ENCODE measurements at regions not wholly inside any gene's neighbourhood (a gene's known extent, or its start where the extent isn't known, plus 50 kb on each side); places are given as distances from the start of the nearest gene placed in this dataset.
"Not testable (repeated sequence)": the region's sequence is repeated elsewhere in the genome, so short reads cannot be mapped to it uniquely, and the experiment has no call there.

DNA sequence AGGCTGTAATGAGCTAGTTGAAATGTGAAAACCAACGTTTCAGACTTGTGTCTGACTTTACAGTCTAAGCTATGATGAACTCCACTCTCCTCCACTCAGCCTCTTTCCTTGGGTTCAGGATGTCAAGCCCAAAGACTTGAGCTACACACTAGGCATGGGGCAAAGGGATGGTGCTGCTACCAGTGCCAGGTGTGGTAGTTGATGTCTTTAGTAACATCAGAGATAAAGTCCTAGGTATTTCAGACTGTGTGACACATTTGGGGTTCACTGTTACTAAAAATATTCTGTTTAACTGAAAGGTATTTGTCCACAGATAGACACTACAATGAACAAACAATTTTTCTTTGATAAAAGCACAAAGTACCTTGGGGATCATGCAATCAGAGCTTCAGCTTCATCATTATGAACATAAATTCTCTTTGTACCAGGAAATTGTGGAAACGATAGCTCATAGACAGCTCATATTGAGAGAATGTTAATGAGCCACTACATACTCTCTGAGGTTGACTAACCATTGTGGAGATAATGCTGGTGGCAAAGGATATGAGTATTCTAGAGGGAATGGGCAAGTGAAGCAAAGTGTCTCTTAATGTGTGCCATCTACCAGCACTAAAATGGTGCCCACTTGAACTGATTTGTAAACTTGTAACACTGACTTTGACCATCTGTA is 253.7 kb upstream of the THUMPD2 start:
- Mint-ChIP-seq H3K9me3 (ENCODE audit: unreplicated experiment) (no peaks in the 10 kb centered on the region), H3K4me1 (ENCODE audit: low read depth, unreplicated experiment) (no peaks in the 10 kb centered on the region), H3K4me3 (ENCODE audit: unreplicated experiment) (no peak overlapping the region), H3K27me3 (ENCODE audit: unreplicated experiment) (no peaks in the 10 kb centered on the region), H3K36me3 (ENCODE audit: unreplicated experiment) (no peaks in the 10 kb centered on the region), H3K27ac (ENCODE audit: unreplicated experiment) (no peak overlapping the region)
- DNase-seq: no peak
- TF ChIP-seq, protein P1, sequence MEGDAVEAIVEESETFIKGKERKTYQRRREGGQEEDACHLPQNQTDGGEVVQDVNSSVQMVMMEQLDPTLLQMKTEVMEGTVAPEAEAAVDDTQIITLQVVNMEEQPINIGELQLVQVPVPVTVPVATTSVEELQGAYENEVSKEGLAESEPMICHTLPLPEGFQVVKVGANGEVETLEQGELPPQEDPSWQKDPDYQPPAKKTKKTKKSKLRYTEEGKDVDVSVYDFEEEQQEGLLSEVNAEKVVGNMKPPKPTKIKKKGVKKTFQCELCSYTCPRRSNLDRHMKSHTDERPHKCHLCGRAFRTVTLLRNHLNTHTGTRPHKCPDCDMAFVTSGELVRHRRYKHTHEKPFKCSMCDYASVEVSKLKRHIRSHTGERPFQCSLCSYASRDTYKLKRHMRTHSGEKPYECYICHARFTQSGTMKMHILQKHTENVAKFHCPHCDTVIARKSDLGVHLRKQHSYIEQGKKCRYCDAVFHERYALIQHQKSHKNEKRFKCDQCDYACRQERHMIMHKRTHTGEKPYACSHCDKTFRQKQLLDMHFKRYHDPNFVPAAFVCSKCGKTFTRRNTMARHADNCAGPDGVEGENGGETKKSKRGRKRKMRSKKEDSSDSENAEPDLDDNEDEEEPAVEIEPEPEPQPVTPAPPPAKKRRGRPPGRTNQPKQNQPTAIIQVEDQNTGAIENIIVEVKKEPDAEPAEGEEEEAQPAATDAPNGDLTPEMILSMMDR (IDR thresholded peaks at IDR 0.05; ENCODE audit: partially characterized antibody, unreplicated experiment): no peak

DNA sequence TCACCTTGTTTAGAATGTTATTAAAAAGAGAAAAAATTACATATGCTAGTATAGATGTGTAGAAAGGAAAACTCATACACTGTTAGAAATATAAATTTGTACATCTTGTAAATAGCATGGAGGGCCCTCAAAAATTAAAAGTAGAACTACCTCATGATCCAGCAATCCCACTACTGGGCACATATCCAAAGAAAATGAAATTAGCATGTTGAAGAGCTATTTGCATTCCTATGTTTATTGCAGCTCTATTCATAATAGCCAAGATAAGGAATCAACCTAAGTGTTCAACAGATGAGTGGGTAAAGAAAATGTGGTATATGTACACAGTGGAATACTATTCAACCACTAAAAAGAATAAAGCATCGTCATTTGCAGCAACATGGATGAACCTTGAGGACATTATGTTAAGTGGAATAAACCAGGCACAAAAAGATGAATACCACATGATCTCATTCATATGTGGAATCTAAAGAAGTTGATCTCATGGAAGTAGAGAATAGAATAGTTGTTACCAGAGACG is 251.5 kb upstream of the THUMPD2 start:
- H3K27me3 Mint-ChIP-seq (ENCODE audit: unreplicated experiment): no peaks in the 10 kb centered on the region
- TF ChIP-seq, protein P1 (IDR thresholded peaks at IDR 0.05; ENCODE audit: partially characterized antibody, unreplicated experiment): no peak
- H3K9me3 Mint-ChIP-seq (ENCODE audit: unreplicated experiment): no peaks in the 10 kb centered on the region

DNA sequence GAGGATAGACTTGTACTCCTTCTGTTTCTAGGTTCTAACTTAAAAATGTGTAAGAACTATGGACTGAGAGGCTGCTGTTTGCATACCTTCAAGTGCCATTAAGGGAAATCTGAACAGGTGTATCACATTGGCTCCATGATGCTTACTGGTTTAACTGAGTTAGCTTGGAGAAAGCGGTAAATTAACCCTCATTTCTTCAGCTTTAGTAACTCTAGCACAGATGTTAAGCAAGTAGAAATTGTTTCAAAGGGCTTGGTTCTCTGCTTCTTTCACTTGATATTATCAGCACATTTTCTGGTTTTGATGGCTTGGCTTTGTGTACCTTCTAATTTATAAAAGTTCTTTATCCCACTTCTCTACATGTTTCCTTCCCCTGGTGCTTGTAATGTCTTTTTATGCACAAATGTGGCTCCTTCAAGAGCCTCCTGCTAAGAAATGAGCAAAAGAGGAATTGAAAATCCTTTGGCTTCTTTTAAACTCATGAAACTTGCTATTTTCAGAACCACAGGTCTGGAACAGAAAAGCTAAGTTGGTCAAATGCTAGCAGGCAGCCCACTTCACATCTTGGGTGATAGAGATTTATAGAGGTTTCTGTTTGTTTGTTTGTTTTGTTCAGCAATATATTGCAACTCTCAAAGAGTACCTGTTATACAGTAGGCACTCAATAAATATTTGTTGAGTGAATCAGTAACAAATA is 249.9 kb upstream of the THUMPD2 start:
- H3K36me3 Mint-ChIP-seq (ENCODE audit: unreplicated experiment): no peaks in the 10 kb centered on the region
- H3K4me3 Mint-ChIP-seq (ENCODE audit: unreplicated experiment): no peak overlapping the region
- H3K4me1 Mint-ChIP-seq (ENCODE audit: low read depth, unreplicated experiment): no peaks in the 10 kb centered on the region
- DNase-seq: no peak
- TF ChIP-seq, protein P1 (IDR thresholded peaks at IDR 0.05; ENCODE audit: partially characterized antibody, unreplicated experiment): no peak
- no peak overlapping the region for H3K27ac Mint-ChIP-seq (ENCODE audit: unreplicated experiment)
- peaks cover 2% of the 10 kb centered on the region for H3K9me3 Mint-ChIP-seq (ENCODE audit: unreplicated experiment)
- H3K27me3 Mint-ChIP-seq (ENCODE audit: unreplicated experiment): no peaks in the 10 kb centered on the region

More for the DNA sequence above, 251.5 kb upstream of the THUMPD2 start:
- Mint-ChIP-seq H3K36me3 (ENCODE audit: unreplicated experiment) (no peaks in the 10 kb centered on the region), H3K4me3 (ENCODE audit: unreplicated experiment) (no peak overlapping the region), H3K27ac (ENCODE audit: unreplicated experiment) (no peak overlapping the region), H3K4me1 (ENCODE audit: low read depth, unreplicated experiment) (no peaks in the 10 kb centered on the region)
- no peak for DNase-seq

DNA sequence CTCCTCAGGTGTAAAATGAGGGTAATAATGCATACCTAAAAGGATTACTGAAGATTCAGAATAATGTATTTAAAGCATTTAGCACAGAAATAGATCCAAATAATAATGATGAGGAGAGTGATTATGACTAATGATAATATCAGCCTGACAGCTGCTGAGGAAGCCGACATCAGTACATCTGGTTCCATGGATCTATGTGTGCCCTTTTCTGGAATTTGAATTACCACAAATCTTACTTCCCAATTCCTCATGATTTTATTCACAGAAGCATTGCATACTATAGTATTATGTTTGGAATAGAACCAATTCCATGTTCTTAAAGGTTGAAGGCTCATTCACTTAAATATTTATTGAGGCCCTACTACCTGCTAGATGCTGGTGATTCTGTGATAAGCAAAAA is 248.9 kb upstream of the THUMPD2 start:
- Mint-ChIP-seq H3K4me1 (ENCODE audit: low read depth, unreplicated experiment) (no peaks in the 10 kb centered on the region), H3K27ac (ENCODE audit: unreplicated experiment) (no peak overlapping the region), H3K27me3 (ENCODE audit: unreplicated experiment) (no peaks in the 10 kb centered on the region), H3K36me3 (ENCODE audit: unreplicated experiment) (peaks cover 4% of the 10 kb centered on the region), H3K9me3 (ENCODE audit: unreplicated experiment) (peaks cover 3% of the 10 kb centered on the region), H3K4me3 (ENCODE audit: unreplicated experiment) (no peak overlapping the region)
- TF ChIP-seq, protein P1 (IDR thresholded peaks at IDR 0.05; ENCODE audit: partially characterized antibody, unreplicated experiment): no peak
- no peak for DNase-seq

DNA sequence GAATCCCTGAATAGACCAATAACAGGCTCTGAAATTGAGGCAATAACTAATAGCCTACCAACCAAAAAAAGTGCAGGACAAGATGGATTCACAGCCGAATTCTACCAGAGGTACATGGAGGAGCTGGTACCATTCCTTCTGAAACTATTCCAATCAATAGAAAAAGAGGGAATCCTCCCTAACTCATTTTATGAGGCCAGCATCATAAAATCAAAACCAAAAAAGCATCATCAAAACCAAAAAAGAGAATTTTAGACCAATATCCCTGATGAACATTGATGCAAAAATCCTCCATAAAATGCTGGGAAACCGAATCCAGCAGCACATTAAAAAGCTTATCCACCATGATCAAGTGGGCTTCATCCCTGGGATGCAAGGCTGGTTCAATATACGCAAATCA is 246.2 kb upstream of the THUMPD2 start:
- Mint-ChIP-seq H3K36me3 (ENCODE audit: unreplicated experiment) (peaks cover 21% of the 10 kb centered on the region), H3K9me3 (ENCODE audit: unreplicated experiment) (peaks cover 13% of the 10 kb centered on the region)
- DNase-seq; H3K27ac Mint-ChIP-seq (ENCODE audit: unreplicated experiment); H3K4me3 Mint-ChIP-seq (ENCODE audit: unreplicated experiment); H3K27me3 Mint-ChIP-seq (ENCODE audit: unreplicated experiment); H3K4me1 Mint-ChIP-seq (ENCODE audit: low read depth, unreplicated experiment): not testable (repeated sequence)

All from glutamatergic neuron (in vitro differentiated cells).